ENCODE measurements at regions not wholly inside any gene's neighbourhood (a gene's known extent, or its start where the extent isn't known, plus 50 kb on each side); places are given as distances from the start of the nearest gene placed in this dataset.

DNA sequence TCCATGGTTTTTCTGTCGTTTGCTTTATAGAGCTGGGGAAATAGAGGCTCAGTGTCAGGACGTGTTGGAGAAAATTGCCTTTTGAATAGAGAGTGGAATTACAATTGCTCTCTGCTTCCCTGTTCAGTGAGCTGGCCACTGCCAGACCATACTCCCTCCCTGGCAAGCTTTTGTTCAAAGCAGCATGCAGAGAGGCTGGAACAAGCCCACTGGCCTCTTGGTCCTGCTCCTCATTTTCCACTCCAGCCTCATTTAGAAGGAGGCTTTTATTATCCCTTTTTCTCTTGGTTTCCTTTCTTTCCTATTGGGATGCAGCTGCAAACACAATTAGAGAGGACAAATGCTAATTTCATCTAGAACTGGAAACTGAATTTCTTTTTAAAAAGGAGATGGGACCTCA, 302.2 kb upstream of the PODXL start:
- POLR2A ChIA-PET: no interaction called here
- CTCF ChIA-PET: interaction anchor here (0.6 to 1.9 kb wide), 17 partner anchors 9 to 1728 kb away, joined by 3 to 14 read pairs (median 3); no protein-coding TSS in a partner anchor
- DNase-seq (ENCODE audit: extremely low spot score): no peak
- TF ChIP-seq TARDBP (IDR thresholded peaks at IDR 0.05): no peak
- no peak for TF ChIP-seq FOXM1 (IDR thresholded peaks at IDR 0.05; ENCODE audit: borderline replicate concordance)
- no peak for TF ChIP-seq L3MBTL2 (conservative IDR thresholded peaks at IDR 0.05)
- TF ChIP-seq SUZ12 (IDR thresholded peaks at IDR 0.05): no peak
- no peak for TF ChIP-seq CTBP1 (IDR thresholded peaks at IDR 0.05; ENCODE audit: borderline replicate concordance)
- no peak for TF ChIP-seq ELF4 (IDR thresholded peaks at IDR 0.05)
- TF ChIP-seq, protein P1, sequence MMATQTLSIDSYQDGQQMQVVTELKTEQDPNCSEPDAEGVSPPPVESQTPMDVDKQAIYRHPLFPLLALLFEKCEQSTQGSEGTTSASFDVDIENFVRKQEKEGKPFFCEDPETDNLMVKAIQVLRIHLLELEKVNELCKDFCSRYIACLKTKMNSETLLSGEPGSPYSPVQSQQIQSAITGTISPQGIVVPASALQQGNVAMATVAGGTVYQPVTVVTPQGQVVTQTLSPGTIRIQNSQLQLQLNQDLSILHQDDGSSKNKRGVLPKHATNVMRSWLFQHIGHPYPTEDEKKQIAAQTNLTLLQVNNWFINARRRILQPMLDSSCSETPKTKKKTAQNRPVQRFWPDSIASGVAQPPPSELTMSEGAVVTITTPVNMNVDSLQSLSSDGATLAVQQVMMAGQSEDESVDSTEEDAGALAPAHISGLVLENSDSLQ (IDR thresholded peaks at IDR 0.05): no peak
- TF ChIP-seq FOXA1 (IDR thresholded peaks at IDR 0.05): no peak
- no peak for TF ChIP-seq BHLHE40 (IDR thresholded peaks at IDR 0.05; ENCODE audit: borderline replicate concordance)
- no peak for TF ChIP-seq ARNT (IDR thresholded peaks at IDR 0.05)
- TF ChIP-seq SP1 (IDR thresholded peaks at IDR 0.05): no peak
- TF ChIP-seq FOXK2 (IDR thresholded peaks at IDR 0.05): no peak
- no peak for TF ChIP-seq NFRKB (IDR thresholded peaks at IDR 0.05)
- no peak for TF ChIP-seq LEF1 (IDR thresholded peaks at IDR 0.05; ENCODE audit: borderline replicate concordance)
- TF ChIP-seq HDGF (IDR thresholded peaks at IDR 0.05; ENCODE audit: borderline replicate concordance): no peak
- TF ChIP-seq ZNF384 (IDR thresholded peaks at IDR 0.05): no peak

DNA sequence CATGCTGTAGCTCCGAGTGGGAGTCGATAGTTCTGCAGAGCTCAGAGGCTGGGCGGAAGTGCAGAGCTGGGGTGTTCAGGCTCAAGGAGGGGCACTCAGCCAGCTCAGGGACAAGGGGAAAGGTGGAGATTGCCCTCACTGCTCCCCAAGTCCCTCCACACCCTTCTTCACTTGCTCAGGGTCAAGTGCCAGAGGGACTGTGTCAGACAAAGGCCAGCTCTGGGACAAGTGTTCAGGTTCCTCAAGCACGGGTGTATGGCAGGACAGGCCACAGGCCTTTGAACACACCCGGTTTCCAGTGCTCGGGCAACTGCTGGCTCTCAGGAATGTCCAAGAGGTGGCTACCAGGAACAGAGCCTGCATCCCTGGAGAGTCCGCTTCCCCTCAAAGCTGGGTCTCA, 293.0 kb upstream of the PODXL start:
- no peak for DNase-seq (ENCODE audit: extremely low spot score)
- no peak for TF ChIP-seq SP1 (IDR thresholded peaks at IDR 0.05)
- no peak for TF ChIP-seq BHLHE40 (IDR thresholded peaks at IDR 0.05; ENCODE audit: borderline replicate concordance)
- no peak for TF ChIP-seq ZNF384 (IDR thresholded peaks at IDR 0.05)
- no peak for TF ChIP-seq HDGF (IDR thresholded peaks at IDR 0.05; ENCODE audit: borderline replicate concordance)
- TF ChIP-seq FOXK2 (IDR thresholded peaks at IDR 0.05): no peak
- TF ChIP-seq TARDBP (IDR thresholded peaks at IDR 0.05): no peak
- no peak for TF ChIP-seq FOXA1 (IDR thresholded peaks at IDR 0.05)
- ChIA-PET CTCF (interaction anchor here (0.6 to 1.3 kb wide), 2 partner anchors 10 to 38 kb away, joined by 3 to 4 read pairs; no protein-coding TSS in a partner anchor), POLR2A (no interaction called here)

DNA sequence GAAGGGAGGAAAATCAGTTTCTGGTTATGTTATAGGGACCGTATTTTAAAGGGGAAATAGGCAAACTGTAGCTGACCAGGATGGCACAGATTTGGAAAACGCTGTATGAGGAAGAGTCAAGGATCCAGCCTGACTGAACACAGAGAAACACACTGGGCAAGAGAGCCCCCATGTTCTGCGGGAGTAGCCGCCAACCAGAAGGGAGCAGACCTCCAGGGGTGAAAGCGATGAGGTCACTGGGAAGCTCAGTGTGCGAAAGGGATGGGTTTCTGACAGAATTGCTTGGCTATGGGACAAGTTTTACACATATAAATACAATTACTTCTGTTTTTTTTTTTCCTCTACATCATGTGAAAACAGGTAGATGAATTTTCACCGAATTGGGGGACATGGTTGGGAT, 291.6 kb upstream of the PODXL start:
- CTCF ChIA-PET: no interaction called here
- no peak for DNase-seq (ENCODE audit: extremely low spot score)
- POLR2A ChIA-PET: no interaction called here
- TF ChIP-seq, protein P1 (IDR thresholded peaks at IDR 0.05): no peak
- no peak for TF ChIP-seq CTBP1 (IDR thresholded peaks at IDR 0.05; ENCODE audit: borderline replicate concordance)
- no peak for TF ChIP-seq TARDBP (IDR thresholded peaks at IDR 0.05)
- no peak for TF ChIP-seq SP1 (IDR thresholded peaks at IDR 0.05)
- no peak for TF ChIP-seq SUZ12 (IDR thresholded peaks at IDR 0.05)
- TF ChIP-seq ARNT (IDR thresholded peaks at IDR 0.05): no peak

DNA sequence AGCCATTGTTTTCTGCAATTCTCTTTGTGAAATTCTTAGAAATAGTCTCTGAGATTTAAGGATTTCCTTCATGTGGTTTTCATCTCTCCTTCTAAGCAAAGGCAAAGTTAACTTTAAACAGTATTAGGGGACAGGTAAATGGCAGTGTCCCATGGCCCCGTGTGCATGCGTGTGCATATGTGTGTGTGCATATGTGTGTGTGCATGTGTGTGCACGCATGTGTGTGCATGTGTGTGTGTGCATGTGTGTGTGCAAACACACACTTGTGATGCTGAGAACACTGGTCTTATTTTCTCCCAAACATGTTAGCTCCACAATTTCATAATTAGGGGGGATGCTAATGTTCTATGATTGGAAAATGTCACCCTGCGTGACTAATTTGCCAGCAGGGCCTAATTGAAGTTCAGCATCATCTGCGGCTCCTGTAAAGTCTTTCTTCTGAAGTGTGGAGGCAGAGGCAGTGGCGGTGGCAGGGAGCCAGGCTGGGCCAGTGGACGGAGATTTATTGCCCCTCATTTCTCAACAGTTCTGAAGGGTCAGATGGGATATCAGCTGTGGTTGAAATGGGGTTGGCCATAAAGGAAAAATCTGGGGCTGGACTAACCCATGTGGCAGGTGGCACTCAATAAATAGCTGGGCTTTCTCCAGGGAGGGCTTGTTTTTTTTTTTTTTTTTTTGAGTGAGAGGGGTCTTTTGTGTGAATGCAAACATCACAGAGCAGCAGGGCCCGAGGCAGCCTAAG, 289.3 kb upstream of the PODXL start:
- no peak for DNase-seq (ENCODE audit: extremely low spot score)
- TF ChIP-seq BHLHE40 (IDR thresholded peaks at IDR 0.05; ENCODE audit: borderline replicate concordance): no peak
- no peak for TF ChIP-seq L3MBTL2 (conservative IDR thresholded peaks at IDR 0.05)
- TF ChIP-seq ZNF384 (IDR thresholded peaks at IDR 0.05): no peak
- no peak for TF ChIP-seq LEF1 (IDR thresholded peaks at IDR 0.05; ENCODE audit: borderline replicate concordance)
- TF ChIP-seq CTBP1 (IDR thresholded peaks at IDR 0.05; ENCODE audit: borderline replicate concordance): no peak
- TF ChIP-seq FOXK2 (IDR thresholded peaks at IDR 0.05): no peak
- TF ChIP-seq FOXA1 (IDR thresholded peaks at IDR 0.05): no peak
- no peak for TF ChIP-seq ELF4 (IDR thresholded peaks at IDR 0.05)
- TF ChIP-seq, protein P1 (IDR thresholded peaks at IDR 0.05): no peak
- no peak for TF ChIP-seq TARDBP (IDR thresholded peaks at IDR 0.05)
- TF ChIP-seq FOXM1 (IDR thresholded peaks at IDR 0.05; ENCODE audit: borderline replicate concordance): no peak
- no peak for TF ChIP-seq SP1 (IDR thresholded peaks at IDR 0.05)
- no peak for TF ChIP-seq ARNT (IDR thresholded peaks at IDR 0.05)
- no peak for TF ChIP-seq HDGF (IDR thresholded peaks at IDR 0.05; ENCODE audit: borderline replicate concordance)
- TF ChIP-seq NFRKB (IDR thresholded peaks at IDR 0.05): no peak
- no peak for TF ChIP-seq SUZ12 (IDR thresholded peaks at IDR 0.05)
- ChIA-PET CTCF (interaction anchor here (1.4 kb wide), 1 partner anchor 13 kb away, joined by 10 read pairs; no protein-coding TSS in a partner anchor), POLR2A (interaction anchor here (1.0 kb wide), 1 partner anchor 52 kb away, joined by 3 read pairs; no protein-coding TSS in a partner anchor)

DNA sequence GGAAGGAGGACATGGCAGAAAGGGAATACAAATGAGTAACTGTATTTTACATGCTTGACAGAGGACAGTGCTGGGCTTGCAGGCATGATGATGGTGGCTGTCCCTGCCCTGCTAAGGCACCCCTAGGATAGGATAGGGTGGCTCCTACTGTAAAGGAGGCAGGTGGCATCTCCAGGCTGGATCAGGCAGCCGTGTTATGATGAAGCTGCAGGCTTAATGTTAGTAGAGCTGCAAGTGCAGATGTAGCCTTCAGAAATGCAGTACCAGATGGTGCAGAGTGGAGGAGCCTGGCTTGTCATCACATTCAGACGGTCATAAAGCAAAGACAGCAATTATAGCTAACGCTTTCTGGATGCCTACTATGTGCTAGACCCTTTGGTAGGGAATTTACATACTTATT, 287.9 kb upstream of the PODXL start:
- ChIA-PET POLR2A (interaction anchor here (0.7 kb wide), 1 partner anchor 202 kb away, joined by 4 read pairs; no protein-coding TSS in a partner anchor), CTCF (interaction anchor here (0.6 to 1.4 kb wide), 4 partner anchors 15 to 474 kb away, joined by 4 to 10 read pairs (median 4); no protein-coding TSS in a partner anchor)
- TF ChIP-seq HDGF (IDR thresholded peaks at IDR 0.05; ENCODE audit: borderline replicate concordance) (no peak), ZNF384 (IDR thresholded peaks at IDR 0.05) (no peak), SP1 (IDR thresholded peaks at IDR 0.05) (no peak), FOXM1 (IDR thresholded peaks at IDR 0.05; ENCODE audit: borderline replicate concordance) (no peak), L3MBTL2 (conservative IDR thresholded peaks at IDR 0.05) (no peak), ARNT (IDR thresholded peaks at IDR 0.05) (no peak), FOXA1 (IDR thresholded peaks at IDR 0.05) (no peak), ELF4 (IDR thresholded peaks at IDR 0.05) (no peak), NFRKB (IDR thresholded peaks at IDR 0.05) (no peak), CTBP1 (IDR thresholded peaks at IDR 0.05; ENCODE audit: borderline replicate concordance) (no peak), BHLHE40 (IDR thresholded peaks at IDR 0.05; ENCODE audit: borderline replicate concordance) (no peak), LEF1 (IDR thresholded peaks at IDR 0.05; ENCODE audit: borderline replicate concordance) (no peak)
- TF ChIP-seq, protein P1 (IDR thresholded peaks at IDR 0.05): no peak
- DNase-seq (ENCODE audit: extremely low spot score): no peak
